GM21717 (cell line): ENCODE measurements at regions not wholly inside any gene's neighbourhood (a gene's known extent, or its start where the extent isn't known, plus 50 kb on each side); places are given as distances from the start of the nearest gene placed in this dataset.
"Not testable (repeated sequence)": the region's sequence is repeated elsewhere in the genome, so short reads cannot be mapped to it uniquely, and the experiment has no call there.

Source experiments
- ATAC-seq: cut with Tn5 transposase; IDR thresholded peaks from one replicate; pipeline ENCODE4 v1.9.1; 2021; ENCODE audit warnings: mild to moderate bottlenecking, moderate library complexity; ENCODE audit not compliant: unreplicated experiment

- ATAC-seq, result not testable (repeated sequence)
Measured at GRCh38 chr21:15640113-15640512, 89.7 kb upstream of the USP25 start.

- ATAC-seq, result no peak
Measured at GRCh38 chr21:15644489-15644888, 85.3 kb upstream of the USP25 start.

- ATAC-seq, result no peak
Measured at GRCh38 chr21:15645830-15646229, 84.0 kb upstream of the USP25 start.

GRCh38 chr21:15650735-15651134 is 79.0 kb upstream of the USP25 start:
- ATAC-seq, result no peak

- no peak for ATAC-seq
Measured at GRCh38 chr21:15651172-15651571, 78.6 kb upstream of the USP25 start.

- ATAC-seq, result no peak
Measured at GRCh38 chr21:15653710-15654109, 76.1 kb upstream of the USP25 start.

- no peak for ATAC-seq
Measured at GRCh38 chr21:15654171-15654570, 75.6 kb upstream of the USP25 start.

GRCh38 chr21:15659753-15660422 is 69.9 kb upstream of the USP25 start:
- ATAC-seq, result no peak

GRCh38 chr21:15660423-15660804 is 69.4 kb upstream of the USP25 start:
- no peak for ATAC-seq

GRCh38 chr21:15667010-15667409 is 62.8 kb upstream of the USP25 start:
- ATAC-seq, result no peak

- ATAC-seq, result no peak
Measured at GRCh38 chr21:15667819-15668218, 62.0 kb upstream of the USP25 start.

- no peak for ATAC-seq
Measured at GRCh38 chr21:15669247-15669646, 60.5 kb upstream of the USP25 start.

- no peak for ATAC-seq
Measured at GRCh38 chr21:15671188-15671587, 58.6 kb upstream of the USP25 start.

- ATAC-seq, result not testable (repeated sequence)
Measured at GRCh38 chr21:15672578-15672977, 57.2 kb upstream of the USP25 start.

GRCh38 chr21:15676935-15677334 is 52.8 kb upstream of the USP25 start:
- ATAC-seq, result no peak

GRCh38 chr21:15679630-15680029 is 50.2 kb upstream of the USP25 start:
- no peak for ATAC-seq
